Hepatocyte (in vitro differentiated cells): ENCODE measurements at regions not wholly inside any gene's neighbourhood (a gene's known extent, or its start where the extent isn't known, plus 50 kb on each side); places are given as distances from the start of the nearest gene placed in this dataset.
A peak's percentile ranks its signal among the peaks of the same experiment; 100 is the strongest.

Source experiments
- DNase-seq: peaks from one replicate; pipeline ENCODE4 v3.0.0-alpha.2; 2016; ENCODE audit warnings: low spot score
- H2AFZ ChIP-seq: fragments of 200-600 bp; sonication (generic); 2 replicates; pipeline ENCODE4 v1.6.0; 2016; ENCODE audit warnings: antibody characterized with exemption, mild to moderate bottlenecking
- H3K27ac ChIP-seq: fragments of 200-600 bp; sonication (generic); 2 replicates; pipeline ENCODE4 v1.5.1; 2016; ENCODE audit warnings: mild to moderate bottlenecking
- H3K27me3 ChIP-seq: fragments of 200-600 bp; sonication (generic); 2 replicates; pipeline ENCODE4 v1.6.1; 2016
- H3K36me3 ChIP-seq: fragments of 200-600 bp; sonication (generic); replicated peaks from 2 replicates; pipeline ENCODE4 v1.5.1; 2016; ENCODE audit warnings: low read depth; ENCODE audit not compliant: insufficient read depth
- H3K4me1 ChIP-seq: fragments of 200-600 bp; sonication (generic); 2 replicates; pipeline ENCODE4 v1.5.1; 2016; ENCODE audit warnings: mild to moderate bottlenecking, moderate library complexity; ENCODE audit not compliant: insufficient read depth
- H3K4me2 ChIP-seq: fragments of 200-600 bp; sonication (generic); 2 replicates; pipeline ENCODE4 v1.6.0; 2016
- H3K4me3 ChIP-seq: fragments of 200-600 bp; sonication (generic); 2 replicates; pipeline ENCODE4 v1.5.1; 2016; ENCODE audit warnings: mild to moderate bottlenecking
- H3K79me2 ChIP-seq: fragments of 200-600 bp; sonication (generic); 2 replicates; pipeline ENCODE4 v1.6.0; 2017; ENCODE audit warnings: mild to moderate bottlenecking
- H3K9me2 ChIP-seq: fragments of 200-600 bp; sonication (generic); replicated peaks from 2 replicates; pipeline ENCODE4 v1.6.0; 2017; ENCODE audit warnings: mild to moderate bottlenecking; ENCODE audit not compliant: insufficient read depth
- H3K9me3 ChIP-seq: fragments of 200-600 bp; sonication (generic); 2 replicates; pipeline ENCODE4 v1.5.1; 2016; ENCODE audit warnings: low read depth, mild to moderate bottlenecking
- H4K20me1 ChIP-seq: fragments of 200-600 bp; sonication (generic); 2 replicates; pipeline ENCODE4 v1.6.0; 2016; ENCODE audit warnings: mild to moderate bottlenecking; ENCODE audit not compliant: insufficient read depth, poor library complexity, severe bottlenecking
- EZH2 ChIP-seq: fragments of 200-600 bp; sonication (generic); IDR thresholded peaks from 2 replicates; pipeline ENCODE4 v1.6.1; 2016; ENCODE audit warnings: antibody characterized with exemption, mild to moderate bottlenecking, borderline replicate concordance
- EZH2phosphoT487 ChIP-seq: fragments of 200-600 bp; sonication (generic); IDR thresholded peaks from one replicate; pipeline ENCODE4 v1.6.1; 2018; ENCODE audit warnings: antibody characterized with exemption, mild to moderate bottlenecking, low read depth, moderate library complexity; ENCODE audit not compliant: unreplicated experiment, severe bottlenecking
- WGBS: methylation state at CpG from one replicate; pipeline ENCODE4 v1.1.6; 2016; ENCODE audit warnings: low lambda C conversion rate; ENCODE audit errors: missing lambda C conversion rate; 5-methylcytosine and 5-hydroxymethylcytosine counted together
- TF ChIP-seq, protein P1 (sequence below): fragments of 200-600 bp; sonication (generic); IDR thresholded peaks from 2 replicates; pipeline ENCODE4 v1.5.1; 2016; ENCODE audit warnings: antibody characterized with exemption, mild to moderate bottlenecking; ENCODE audit not compliant: poor library complexity

DNA sequence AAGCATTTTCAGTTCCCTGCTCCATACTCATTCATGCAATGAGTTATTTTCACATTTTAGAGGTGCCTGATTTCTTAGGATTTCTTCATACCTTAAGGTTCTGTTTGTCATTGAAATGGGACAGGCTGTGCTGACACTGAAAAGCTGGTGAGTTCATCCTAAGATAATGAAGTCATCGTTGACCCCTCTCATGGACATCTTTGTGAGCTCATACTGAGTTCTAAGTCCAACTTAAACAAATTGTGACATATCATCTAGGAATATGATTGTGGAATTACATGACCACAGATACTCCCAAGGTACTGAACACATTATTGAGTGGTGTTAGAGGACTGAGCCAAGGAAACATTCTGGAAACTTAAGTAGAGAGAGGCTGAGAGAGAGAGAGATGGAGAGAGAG is 224.8 kb upstream of the JAG1 start:
- peaks cover 20% of the 10 kb centered on the region for H3K4me1 ChIP-seq
- WGBS: 83% methylated on average over 1 of the region's 1 CpG
- H3K4me3 ChIP-seq: no peak overlapping the region
- DNase-seq: no peak
- H3K36me3 ChIP-seq: no peaks in the 10 kb centered on the region
- H3K4me2 ChIP-seq: no peak overlapping the region
- no peak overlapping the region for H2AFZ ChIP-seq
- no peaks in the 10 kb centered on the region for H4K20me1 ChIP-seq
- no peaks in the 10 kb centered on the region for H3K27me3 ChIP-seq
- TF ChIP-seq EZH2phosphoT487 (no peak), EZH2 (no peak)
- TF ChIP-seq, protein P1, sequence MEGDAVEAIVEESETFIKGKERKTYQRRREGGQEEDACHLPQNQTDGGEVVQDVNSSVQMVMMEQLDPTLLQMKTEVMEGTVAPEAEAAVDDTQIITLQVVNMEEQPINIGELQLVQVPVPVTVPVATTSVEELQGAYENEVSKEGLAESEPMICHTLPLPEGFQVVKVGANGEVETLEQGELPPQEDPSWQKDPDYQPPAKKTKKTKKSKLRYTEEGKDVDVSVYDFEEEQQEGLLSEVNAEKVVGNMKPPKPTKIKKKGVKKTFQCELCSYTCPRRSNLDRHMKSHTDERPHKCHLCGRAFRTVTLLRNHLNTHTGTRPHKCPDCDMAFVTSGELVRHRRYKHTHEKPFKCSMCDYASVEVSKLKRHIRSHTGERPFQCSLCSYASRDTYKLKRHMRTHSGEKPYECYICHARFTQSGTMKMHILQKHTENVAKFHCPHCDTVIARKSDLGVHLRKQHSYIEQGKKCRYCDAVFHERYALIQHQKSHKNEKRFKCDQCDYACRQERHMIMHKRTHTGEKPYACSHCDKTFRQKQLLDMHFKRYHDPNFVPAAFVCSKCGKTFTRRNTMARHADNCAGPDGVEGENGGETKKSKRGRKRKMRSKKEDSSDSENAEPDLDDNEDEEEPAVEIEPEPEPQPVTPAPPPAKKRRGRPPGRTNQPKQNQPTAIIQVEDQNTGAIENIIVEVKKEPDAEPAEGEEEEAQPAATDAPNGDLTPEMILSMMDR: no peak
- H3K27ac ChIP-seq: no peak overlapping the region
- no peaks in the 10 kb centered on the region for H3K9me3 ChIP-seq
- no peaks in the 10 kb centered on the region for H3K79me2 ChIP-seq
- no peaks in the 10 kb centered on the region for H3K9me2 ChIP-seq

GRCh38 chr20:10902174-10902573 is 228.4 kb upstream of the JAG1 start:
- WGBS: 65% methylated on average over 1 of the region's 1 CpG
- Histone ChIP-seq H3K27ac (peak overlapping the region; percentile 26), H3K4me3 (no peak overlapping the region), H2AFZ (no peak overlapping the region), H3K27me3 (no peaks in the 10 kb centered on the region), H3K9me2 (no peaks in the 10 kb centered on the region), H4K20me1 (no peaks in the 10 kb centered on the region), H3K79me2 (no peaks in the 10 kb centered on the region), H3K36me3 (no peaks in the 10 kb centered on the region), H3K4me2 (peak overlapping the region; percentile 21), H3K4me1 (peaks cover 20% of the 10 kb centered on the region), H3K9me3 (no peaks in the 10 kb centered on the region)
- DNase-seq: peak; percentile 19
- TF ChIP-seq EZH2: no peak
- TF ChIP-seq, protein P1: no peak
- TF ChIP-seq EZH2phosphoT487: no peak

- Histone ChIP-seq H2AFZ (no peak overlapping the region), H3K4me3 (no peak overlapping the region), H3K4me1 (peaks cover 20% of the 10 kb centered on the region), H3K4me2 (no peak overlapping the region), H3K79me2 (no peaks in the 10 kb centered on the region), H3K27me3 (no peaks in the 10 kb centered on the region), H3K36me3 (no peaks in the 10 kb centered on the region), H3K9me2 (no peaks in the 10 kb centered on the region), H4K20me1 (no peaks in the 10 kb centered on the region), H3K9me3 (no peaks in the 10 kb centered on the region), H3K27ac (peak overlapping the region; percentile 26)
- 63% methylated on average over 1 of the region's 1 CpG for WGBS
- no peak for DNase-seq
- TF ChIP-seq, protein P1: no peak
- TF ChIP-seq EZH2 (no peak), EZH2phosphoT487 (no peak)
These were observed 228.9 kb upstream of the JAG1 start for GRCh38 chr20:10902576-10903282.
